ENCODE measurements at regions not wholly inside any gene's neighbourhood (a gene's known extent, or its start where the extent isn't known, plus 50 kb on each side); places are given as distances from the start of the nearest gene placed in this dataset.

- TF ChIP-seq, protein P1, sequence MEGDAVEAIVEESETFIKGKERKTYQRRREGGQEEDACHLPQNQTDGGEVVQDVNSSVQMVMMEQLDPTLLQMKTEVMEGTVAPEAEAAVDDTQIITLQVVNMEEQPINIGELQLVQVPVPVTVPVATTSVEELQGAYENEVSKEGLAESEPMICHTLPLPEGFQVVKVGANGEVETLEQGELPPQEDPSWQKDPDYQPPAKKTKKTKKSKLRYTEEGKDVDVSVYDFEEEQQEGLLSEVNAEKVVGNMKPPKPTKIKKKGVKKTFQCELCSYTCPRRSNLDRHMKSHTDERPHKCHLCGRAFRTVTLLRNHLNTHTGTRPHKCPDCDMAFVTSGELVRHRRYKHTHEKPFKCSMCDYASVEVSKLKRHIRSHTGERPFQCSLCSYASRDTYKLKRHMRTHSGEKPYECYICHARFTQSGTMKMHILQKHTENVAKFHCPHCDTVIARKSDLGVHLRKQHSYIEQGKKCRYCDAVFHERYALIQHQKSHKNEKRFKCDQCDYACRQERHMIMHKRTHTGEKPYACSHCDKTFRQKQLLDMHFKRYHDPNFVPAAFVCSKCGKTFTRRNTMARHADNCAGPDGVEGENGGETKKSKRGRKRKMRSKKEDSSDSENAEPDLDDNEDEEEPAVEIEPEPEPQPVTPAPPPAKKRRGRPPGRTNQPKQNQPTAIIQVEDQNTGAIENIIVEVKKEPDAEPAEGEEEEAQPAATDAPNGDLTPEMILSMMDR (IDR thresholded peaks at IDR 0.05) = no peak
- TF ChIP-seq EZH2 (IDR thresholded peaks at IDR 0.05) (no peak), EZH2phosphoT487 (IDR thresholded peaks at IDR 0.05) (no peak)
Observed at GRCh38 chr20:52321396-52321795, 129.8 kb upstream of the ZFP64 start.
